Breast epithelium (tissue), 4 donors: ENCODE measurements at regions not wholly inside any gene's neighbourhood (a gene's known extent, or its start where the extent isn't known, plus 50 kb on each side); places are given as distances from the start of the nearest gene placed in this dataset.

Experiments used
- DNase-seq, 2 donors: peaks; one replicate each; pipeline ENCODE4 v3.0.0-alpha.2; 2019; ENCODE audit warnings: low spot score in 2 of 2
- H3K27ac ChIP-seq, 2 donors: fragments of 200-600 bp; sonication (generic) in 1 of 2; one replicate each; pipeline ENCODE4 v1.5.1; 2016 to 2019; ENCODE audit warnings: mild to moderate bottlenecking in 1 of 2
- H3K27me3 ChIP-seq, 2 donors: fragments of 200-600 bp; sonication (generic) in 1 of 2; one replicate each; pipeline versions ENCODE4 v1.5.1 to v1.6.0; 2017 to 2019; ENCODE audit warnings: control low read depth in 1 of 2, mild to moderate bottlenecking in 1 of 2
- H3K36me3 ChIP-seq: fragments of 200-600 bp; one replicate; pipeline ENCODE4 v1.5.1; 2019
- H3K4me1 ChIP-seq, 2 donors: fragments of 200-600 bp; sonication (generic); one replicate each; pipeline ENCODE4 v1.5.1; 2016 to 2019; ENCODE audit warnings: control low read depth in 1 of 2
- H3K4me3 ChIP-seq, 3 donors: fragments of 200-600 bp; sonication (generic); 1 replicate in 2 of 3; 2 replicates in 1 of 3; pipeline ENCODE4 v1.5.1; 2016 to 2019; ENCODE audit warnings: mild to moderate bottlenecking in 3 of 3, moderate library complexity in 2 of 3
- H3K9me3 ChIP-seq, 2 donors: fragments of 200-600 bp; sonication (generic) in 1 of 2; one replicate each; pipeline ENCODE4 v1.5.1; 2016 to 2019; ENCODE audit warnings: control low read depth in 1 of 2
- POLR2A ChIP-seq: fragments of 450-650 bp; IDR thresholded peaks from one replicate; pipeline ENCODE4 v1.6.1; 2016; ENCODE audit warnings: antibody characterized with exemption, mild to moderate bottlenecking, moderate library complexity
- POLR2AphosphoS5 ChIP-seq, 3 donors: sonication (generic); formaldehyde crosslinking; IDR thresholded peaks; one replicate each; pipeline ENCODE4 v1.6.1; 2017; ENCODE audit warnings: antibody characterized with exemption in 3 of 3
- intact Hi-C: fragments of 100-400 bp; cut with DNase I; formaldehyde crosslinking; loops from one replicate; pipeline ENCODE4 v1.15.1; 2023; ENCODE audit warnings: low total_unique reads
- TF ChIP-seq, protein P1 (sequence below), 3 donors: fragments of 450-650 bp; IDR thresholded peaks; one replicate each; pipeline ENCODE4 v1.5.1; 2016 to 2017; ENCODE audit warnings: antibody characterized with exemption in 3 of 3, mild to moderate bottlenecking in 3 of 3, moderate library complexity in 3 of 3

DNA sequence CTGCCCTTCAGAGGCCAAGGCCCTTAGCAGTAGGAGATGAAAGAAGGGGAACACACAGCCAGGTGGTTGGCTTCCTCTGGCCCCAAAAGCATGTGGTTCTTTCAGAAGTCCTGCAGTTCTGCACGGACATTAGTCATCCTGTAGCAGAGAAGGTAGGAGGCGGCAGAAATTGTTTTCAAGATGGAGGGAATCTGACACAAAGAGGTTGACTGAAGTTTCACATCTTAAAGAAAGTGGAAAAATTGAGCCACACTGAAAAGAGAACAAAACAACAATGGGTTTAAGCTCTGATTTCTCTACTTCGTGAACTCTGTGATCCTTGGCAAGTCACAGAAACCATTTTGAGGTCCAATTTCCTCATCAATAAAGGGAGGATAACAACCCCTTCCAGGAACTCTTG, 125.3 kb upstream of the DNAH14 start:
- Histone ChIP-seq H3K9me3 (no peaks in the 10 kb centered on the region), H3K27me3 (no peaks in the 10 kb centered on the region), H3K4me3 (no peak overlapping the region), H3K4me1 (no peaks in the 10 kb centered on the region), H3K36me3 (no peaks in the 10 kb centered on the region), H3K27ac (no peak overlapping the region)
- TF ChIP-seq POLR2A, result no peak
- TF ChIP-seq, protein P1, sequence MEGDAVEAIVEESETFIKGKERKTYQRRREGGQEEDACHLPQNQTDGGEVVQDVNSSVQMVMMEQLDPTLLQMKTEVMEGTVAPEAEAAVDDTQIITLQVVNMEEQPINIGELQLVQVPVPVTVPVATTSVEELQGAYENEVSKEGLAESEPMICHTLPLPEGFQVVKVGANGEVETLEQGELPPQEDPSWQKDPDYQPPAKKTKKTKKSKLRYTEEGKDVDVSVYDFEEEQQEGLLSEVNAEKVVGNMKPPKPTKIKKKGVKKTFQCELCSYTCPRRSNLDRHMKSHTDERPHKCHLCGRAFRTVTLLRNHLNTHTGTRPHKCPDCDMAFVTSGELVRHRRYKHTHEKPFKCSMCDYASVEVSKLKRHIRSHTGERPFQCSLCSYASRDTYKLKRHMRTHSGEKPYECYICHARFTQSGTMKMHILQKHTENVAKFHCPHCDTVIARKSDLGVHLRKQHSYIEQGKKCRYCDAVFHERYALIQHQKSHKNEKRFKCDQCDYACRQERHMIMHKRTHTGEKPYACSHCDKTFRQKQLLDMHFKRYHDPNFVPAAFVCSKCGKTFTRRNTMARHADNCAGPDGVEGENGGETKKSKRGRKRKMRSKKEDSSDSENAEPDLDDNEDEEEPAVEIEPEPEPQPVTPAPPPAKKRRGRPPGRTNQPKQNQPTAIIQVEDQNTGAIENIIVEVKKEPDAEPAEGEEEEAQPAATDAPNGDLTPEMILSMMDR (IDR thresholded peaks at IDR 0.05), result no peak
- no peak for TF ChIP-seq POLR2AphosphoS5 (IDR thresholded peaks at IDR 0.05)
- DNase-seq, result no peak
- intact Hi-C loops, result no loop called here

GRCh38 chr1:224805889-224806288, 123.6 kb upstream of the DNAH14 start:
- DNase-seq, result no peak
- H3K27me3 ChIP-seq, result no peaks in the 10 kb centered on the region
- H3K9me3 ChIP-seq, result no peaks in the 10 kb centered on the region
- intact Hi-C loops, result no loop called here
- H3K36me3 ChIP-seq, result no peaks in the 10 kb centered on the region
- no peak overlapping the region for H3K27ac ChIP-seq
- H3K4me1 ChIP-seq, result no peaks in the 10 kb centered on the region
- TF ChIP-seq POLR2A, result no peak
- TF ChIP-seq POLR2AphosphoS5 (IDR thresholded peaks at IDR 0.05), result no peak
- TF ChIP-seq, protein P1 (IDR thresholded peaks at IDR 0.05), result no peak
- no peak overlapping the region for H3K4me3 ChIP-seq

DNA sequence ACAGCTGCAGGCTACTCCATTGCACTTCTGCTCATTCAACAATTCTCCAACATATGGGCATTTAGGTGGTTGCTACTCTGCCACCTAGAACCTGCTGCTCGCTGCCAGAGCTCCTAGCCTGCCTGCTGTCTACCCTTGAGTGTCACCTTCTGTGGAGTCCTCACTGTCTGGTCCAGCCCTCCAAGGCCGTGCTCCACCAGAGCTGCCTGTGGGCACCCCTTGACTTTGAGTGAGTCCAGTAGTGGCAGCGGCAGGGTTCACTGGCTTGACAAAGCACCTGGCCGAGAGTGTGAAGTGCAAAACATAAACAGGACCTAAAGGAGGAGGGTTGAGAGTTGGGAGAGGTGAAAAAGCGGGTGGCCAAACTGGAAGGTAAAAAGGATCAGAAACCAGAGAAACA, 120.3 kb upstream of the DNAH14 start:
- DNase-seq, result no peak
- no peak overlapping the region for H3K4me3 ChIP-seq

GRCh38 chr1:224809613-224810012, 119.9 kb upstream of the DNAH14 start:
- no peak overlapping the region for H3K27ac ChIP-seq
- TF ChIP-seq POLR2AphosphoS5 (IDR thresholded peaks at IDR 0.05) (no peak), POLR2A (no peak)
- TF ChIP-seq, protein P1 (IDR thresholded peaks at IDR 0.05), result no peak
- H3K4me1 ChIP-seq, result no peaks in the 10 kb centered on the region
- H3K9me3 ChIP-seq, result peaks cover 0 to 4% of the 10 kb centered on the region in 2 donors
- intact Hi-C loops, result no loop called here
- H3K4me3 ChIP-seq, result no peak overlapping the region
- H3K36me3 ChIP-seq, result no peaks in the 10 kb centered on the region
- no peak for DNase-seq
- no peaks in the 10 kb centered on the region for H3K27me3 ChIP-seq

More for the DNA sequence above, 120.3 kb upstream of the DNAH14 start:
- Histone ChIP-seq H3K9me3 (peaks cover 0 to 4% of the 10 kb centered on the region in 2 donors), H3K36me3 (no peaks in the 10 kb centered on the region), H3K4me1 (no peaks in the 10 kb centered on the region), H3K27ac (no peak overlapping the region), H3K27me3 (no peaks in the 10 kb centered on the region)
- intact Hi-C loops, result no loop called here
- TF ChIP-seq POLR2AphosphoS5 (IDR thresholded peaks at IDR 0.05) (no peak), POLR2A (no peak)
- TF ChIP-seq, protein P1 (IDR thresholded peaks at IDR 0.05), result no peak

DNA sequence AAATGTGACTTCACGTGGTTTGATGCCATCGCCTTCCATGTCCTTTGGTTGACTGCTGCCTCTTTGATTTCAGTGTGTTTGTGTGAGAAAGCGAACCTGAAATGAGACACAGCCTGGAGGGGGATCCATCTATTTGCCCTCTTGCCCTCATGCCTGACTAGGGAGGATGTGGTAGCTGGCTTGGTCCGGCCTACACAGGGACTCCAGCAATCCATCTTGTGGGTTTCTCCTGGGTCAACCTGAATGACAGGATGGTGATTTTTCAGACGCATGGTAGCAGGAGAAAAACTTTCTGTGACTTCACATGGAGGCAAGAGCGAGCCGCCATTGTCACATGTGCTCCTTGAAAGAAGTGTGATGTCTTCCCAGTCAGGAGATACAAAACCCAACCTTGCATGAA, 117.9 kb upstream of the DNAH14 start:
- no peak for DNase-seq
- Histone ChIP-seq H3K4me3 (no peak overlapping the region), H3K36me3 (no peaks in the 10 kb centered on the region), H3K4me1 (no peaks in the 10 kb centered on the region), H3K27ac (no peak overlapping the region), H3K9me3 (peaks cover 0 to 4% of the 10 kb centered on the region in 2 donors), H3K27me3 (no peaks in the 10 kb centered on the region)
- TF ChIP-seq POLR2AphosphoS5 (IDR thresholded peaks at IDR 0.05), result no peak
- TF ChIP-seq POLR2A, result no peak
- TF ChIP-seq, protein P1 (IDR thresholded peaks at IDR 0.05), result no peak
- intact Hi-C loops, result no loop called here
